GM13977 (cell line): ENCODE measurements at regions not wholly inside any gene's neighbourhood (a gene's known extent, or its start where the extent isn't known, plus 50 kb on each side); places are given as distances from the start of the nearest gene placed in this dataset.

Experiments used
- DNase-seq: peaks from one replicate; pipeline ENCODE4 v3.0.0; 2012; ENCODE audit warnings: low spot score
- CTCF ChIP-seq: IDR thresholded peaks from 2 replicates; pipeline ENCODE4 v1.5.1; 2012; ENCODE audit warnings: mild to moderate bottlenecking, control low read depth; ENCODE audit not compliant: insufficient read depth; ENCODE audit errors: extremely low read depth, missing control alignments
- in situ Hi-C: fragments of 300-500 bp; cut with MboI; formaldehyde crosslinking; loops from one replicate; pipeline ENCODE4 v1.12.0; 2022; ENCODE audit warnings: low sequenced_read_pairs, low pct_unique_long_range_greater_than_20kb, mixed read lengths, inconsistent platforms; ENCODE audit not compliant: unreplicated experiment

GRCh38 chr3:110180733-110181132 is 843.4 kb upstream of the DPPA4 start:
- no peak for DNase-seq
- in situ Hi-C loops, result no loop called here
- no peak for TF ChIP-seq CTCF

GRCh38 chr3:110181226-110181625 is 843.9 kb upstream of the DPPA4 start:
- TF ChIP-seq CTCF, result no peak
- DNase-seq, result no peak
- in situ Hi-C loops, result no loop called here

- in situ Hi-C loops, result no loop called here
- no peak for TF ChIP-seq CTCF
- no peak for DNase-seq
Observed at GRCh38 chr3:110184536-110184935, 847.2 kb upstream of the DPPA4 start.

DNA sequence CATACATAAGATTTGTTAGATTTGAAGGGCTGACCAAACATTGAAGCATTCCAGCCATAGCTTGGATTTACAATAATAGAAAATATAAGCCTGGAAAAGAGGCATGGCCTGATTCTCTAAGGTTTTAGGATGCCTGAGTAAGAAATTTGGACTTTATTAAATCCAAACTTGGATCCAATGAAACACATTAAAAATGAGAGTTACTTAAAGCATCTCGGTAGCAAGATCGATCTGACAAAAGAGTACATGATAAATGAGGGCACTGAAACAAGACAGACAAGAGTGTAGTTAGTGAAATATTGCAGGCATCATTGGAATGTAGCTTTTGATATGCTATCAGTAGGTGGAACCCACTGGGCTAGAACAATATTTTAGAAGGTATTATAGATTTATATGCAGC is 855.7 kb upstream of the DPPA4 start:
- DNase-seq, result no peak
- TF ChIP-seq CTCF, result no peak
- in situ Hi-C loops, result no loop called here

DNA sequence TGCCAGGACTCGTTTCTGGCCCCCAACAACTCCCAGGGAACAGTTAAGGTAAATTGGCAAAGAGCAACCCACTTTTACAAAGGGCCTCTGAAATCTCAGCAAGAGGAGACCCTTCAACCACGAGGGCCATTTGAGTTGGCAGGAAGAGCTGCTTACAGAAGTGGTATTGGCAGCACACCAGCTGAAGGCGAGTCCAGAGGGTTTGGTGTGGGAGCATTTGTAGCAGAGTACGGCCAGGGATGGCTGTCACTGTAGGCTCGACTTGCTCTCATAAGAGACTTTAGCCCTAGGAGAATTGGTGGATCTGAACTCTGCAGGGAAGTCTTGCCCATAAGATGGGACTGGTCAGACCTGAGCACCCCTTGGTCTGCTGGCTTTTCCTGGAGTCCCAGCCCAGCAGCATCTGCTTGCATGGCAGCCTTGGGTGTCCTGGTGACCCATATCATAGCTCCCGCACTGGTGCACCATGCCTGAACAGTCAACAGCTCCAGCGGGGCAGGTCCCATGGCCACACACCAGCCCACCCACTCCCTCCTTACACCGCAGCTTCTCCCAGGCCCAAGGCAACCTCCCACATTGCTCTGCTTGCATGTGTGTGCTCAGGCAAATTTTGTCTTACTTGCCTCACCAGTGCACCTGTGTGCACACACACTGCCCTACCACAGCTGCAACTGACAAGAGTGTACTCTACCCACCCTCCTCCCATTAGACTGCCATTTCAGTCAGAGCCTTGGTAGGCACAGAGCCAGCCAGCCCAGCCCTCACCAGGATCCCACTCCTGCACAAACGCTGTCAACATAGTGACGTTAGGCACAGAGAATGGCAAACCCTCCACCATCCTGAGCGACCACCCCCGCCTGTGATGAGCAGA is 861.6 kb upstream of the DPPA4 start:
- in situ Hi-C loops, result no loop called here
- no peak for DNase-seq
- no peak for TF ChIP-seq CTCF

- DNase-seq, result no peak
- TF ChIP-seq CTCF, result no peak
- in situ Hi-C loops, result no loop called here
Observed at GRCh38 chr3:110199588-110199943, 862.2 kb upstream of the DPPA4 start.
